ENCODE measurements at regions not wholly inside any gene's neighbourhood (a gene's known extent, or its start where the extent isn't known, plus 50 kb on each side); places are given as distances from the start of the nearest gene placed in this dataset.
"Not testable (repeated sequence)": the region's sequence is repeated elsewhere in the genome, so short reads cannot be mapped to it uniquely, and the experiment has no call there.

DNA sequence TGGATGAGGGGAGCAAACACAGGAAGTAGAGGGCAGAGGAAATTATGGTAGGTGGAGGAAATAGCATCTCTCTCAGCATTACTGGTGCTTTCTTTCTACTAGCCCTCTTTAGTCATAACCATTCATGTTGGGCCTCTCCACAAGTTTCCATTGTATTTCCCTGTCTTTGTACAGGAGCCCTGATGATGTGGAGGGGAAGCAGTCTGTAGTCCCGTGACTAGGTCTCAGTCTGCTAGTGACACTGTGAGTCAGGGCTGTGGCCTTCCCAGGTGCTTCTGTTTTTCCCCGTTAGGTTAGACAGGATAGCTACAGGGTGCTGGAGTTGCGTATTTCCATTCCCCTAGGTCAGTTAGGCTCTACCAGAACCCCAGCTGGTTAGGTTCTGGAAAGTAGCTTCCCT, 82.9 kb upstream of the NAMPT start:
- no peaks in the 10 kb centered on the region for H3K79me2 ChIP-seq (ENCODE audit: insufficient read depth, low read depth)
- H3K4me3 ChIP-seq (IDR thresholded peaks at IDR 0.05; ENCODE audit: insufficient read depth, low read depth, low read length): no peak overlapping the region
- H3K27me3 ChIP-seq (ENCODE audit: insufficient read depth, low read depth): no peaks in the 10 kb centered on the region
- H2AFZ ChIP-seq (ENCODE audit: low read depth): no peak overlapping the region
- no peak overlapping the region for H3K9ac ChIP-seq
- H3K4me2 ChIP-seq: no peak overlapping the region
- no peaks in the 10 kb centered on the region for H4K20me1 ChIP-seq (ENCODE audit: insufficient read depth)
- TF ChIP-seq, protein P1, sequence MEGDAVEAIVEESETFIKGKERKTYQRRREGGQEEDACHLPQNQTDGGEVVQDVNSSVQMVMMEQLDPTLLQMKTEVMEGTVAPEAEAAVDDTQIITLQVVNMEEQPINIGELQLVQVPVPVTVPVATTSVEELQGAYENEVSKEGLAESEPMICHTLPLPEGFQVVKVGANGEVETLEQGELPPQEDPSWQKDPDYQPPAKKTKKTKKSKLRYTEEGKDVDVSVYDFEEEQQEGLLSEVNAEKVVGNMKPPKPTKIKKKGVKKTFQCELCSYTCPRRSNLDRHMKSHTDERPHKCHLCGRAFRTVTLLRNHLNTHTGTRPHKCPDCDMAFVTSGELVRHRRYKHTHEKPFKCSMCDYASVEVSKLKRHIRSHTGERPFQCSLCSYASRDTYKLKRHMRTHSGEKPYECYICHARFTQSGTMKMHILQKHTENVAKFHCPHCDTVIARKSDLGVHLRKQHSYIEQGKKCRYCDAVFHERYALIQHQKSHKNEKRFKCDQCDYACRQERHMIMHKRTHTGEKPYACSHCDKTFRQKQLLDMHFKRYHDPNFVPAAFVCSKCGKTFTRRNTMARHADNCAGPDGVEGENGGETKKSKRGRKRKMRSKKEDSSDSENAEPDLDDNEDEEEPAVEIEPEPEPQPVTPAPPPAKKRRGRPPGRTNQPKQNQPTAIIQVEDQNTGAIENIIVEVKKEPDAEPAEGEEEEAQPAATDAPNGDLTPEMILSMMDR (conservative IDR thresholded peaks at IDR 0.05; ENCODE audit: low read depth, low read length): no peak
- no peaks in the 10 kb centered on the region for H3K36me3 ChIP-seq (ENCODE audit: insufficient read depth)
- peaks cover 15% of the 10 kb centered on the region for H3K4me1 ChIP-seq (ENCODE audit: low read depth, poor library complexity, severe bottlenecking)
- no peak overlapping the region for H3K27ac ChIP-seq

DNA sequence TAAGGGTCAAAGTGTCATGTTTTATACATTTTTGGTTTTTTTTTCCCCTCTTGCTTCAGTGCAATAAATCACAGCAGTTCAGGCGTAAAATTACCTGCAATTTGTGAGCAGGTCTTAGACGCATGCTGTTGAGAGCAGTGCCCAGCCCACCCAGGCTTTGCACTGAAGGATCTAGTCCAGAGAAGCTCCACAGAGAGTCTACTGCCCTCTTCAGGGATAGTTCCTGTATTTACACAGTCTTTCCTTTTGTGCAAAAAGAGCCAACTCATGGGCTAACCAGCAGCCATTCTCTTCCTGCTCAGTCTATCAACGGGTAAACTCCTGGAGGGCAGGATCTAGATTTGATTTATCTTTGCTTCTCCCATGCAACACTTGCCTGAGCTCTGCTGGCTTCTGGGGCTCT, 82.2 kb upstream of the NAMPT start:
- Histone ChIP-seq H3K4me2 (no peak overlapping the region), H2AFZ (ENCODE audit: low read depth) (no peak overlapping the region), H3K9ac (no peak overlapping the region), H4K20me1 (ENCODE audit: insufficient read depth) (no peaks in the 10 kb centered on the region), H3K4me1 (ENCODE audit: low read depth, poor library complexity, severe bottlenecking) (peaks cover 15% of the 10 kb centered on the region), H3K4me3 (IDR thresholded peaks at IDR 0.05; ENCODE audit: insufficient read depth, low read depth, low read length) (no peak overlapping the region), H3K79me2 (ENCODE audit: insufficient read depth, low read depth) (no peaks in the 10 kb centered on the region), H3K27me3 (ENCODE audit: insufficient read depth, low read depth) (no peaks in the 10 kb centered on the region), H3K27ac (no peak overlapping the region), H3K36me3 (ENCODE audit: insufficient read depth) (no peaks in the 10 kb centered on the region)
- TF ChIP-seq, protein P1 (conservative IDR thresholded peaks at IDR 0.05; ENCODE audit: low read depth, low read length): no peak

DNA sequence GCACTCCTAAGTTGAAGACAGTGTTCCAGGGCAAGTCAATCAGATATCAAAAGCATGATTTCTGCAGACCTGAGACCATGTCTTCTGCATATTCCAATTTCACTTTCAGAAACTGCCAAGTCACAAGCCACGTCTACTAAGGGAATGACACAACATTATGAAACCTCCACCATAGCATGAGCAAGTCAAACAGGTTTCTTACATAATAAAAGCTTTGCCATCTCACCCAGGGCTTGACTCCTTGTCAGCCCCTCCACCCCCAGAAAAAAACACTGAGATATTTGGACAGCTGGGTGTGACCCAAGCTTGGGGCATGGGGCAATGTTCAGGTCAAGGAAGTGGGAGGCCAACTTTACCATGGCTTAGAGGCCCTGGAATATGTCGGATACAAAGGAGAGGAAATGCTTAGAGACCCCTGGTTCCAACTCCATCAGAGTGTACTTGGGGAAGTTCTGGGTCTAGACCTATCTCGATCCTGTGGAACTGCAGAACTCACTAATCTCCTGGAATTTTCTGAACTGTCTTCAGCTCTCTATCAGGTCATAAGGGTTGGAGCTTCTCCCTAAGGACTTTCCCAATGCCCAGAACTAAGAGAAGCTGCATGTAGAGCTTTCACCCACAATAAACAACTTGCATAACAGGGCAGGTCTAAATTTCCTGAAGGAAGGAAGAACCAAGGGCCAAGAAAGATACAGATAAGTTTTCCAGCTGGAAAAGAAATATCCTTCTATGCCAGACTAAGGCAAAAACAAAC, 80.6 kb upstream of the NAMPT start:
- Histone ChIP-seq H3K36me3 (ENCODE audit: insufficient read depth) (no peaks in the 10 kb centered on the region), H3K9ac (no peak overlapping the region), H3K79me2 (ENCODE audit: insufficient read depth, low read depth) (no peaks in the 10 kb centered on the region), H3K4me1 (ENCODE audit: low read depth, poor library complexity, severe bottlenecking) (peaks cover 15% of the 10 kb centered on the region), H2AFZ (ENCODE audit: low read depth) (no peak overlapping the region), H3K4me2 (no peak overlapping the region; the same call in 1 of the 2 replicates), H4K20me1 (ENCODE audit: insufficient read depth) (no peaks in the 10 kb centered on the region), H3K27me3 (ENCODE audit: insufficient read depth, low read depth) (no peaks in the 10 kb centered on the region), H3K4me3 (IDR thresholded peaks at IDR 0.05; ENCODE audit: insufficient read depth, low read depth, low read length) (no peak overlapping the region), H3K27ac (no peak overlapping the region)
- TF ChIP-seq, protein P1 (conservative IDR thresholded peaks at IDR 0.05; ENCODE audit: low read depth, low read length): no peak

DNA sequence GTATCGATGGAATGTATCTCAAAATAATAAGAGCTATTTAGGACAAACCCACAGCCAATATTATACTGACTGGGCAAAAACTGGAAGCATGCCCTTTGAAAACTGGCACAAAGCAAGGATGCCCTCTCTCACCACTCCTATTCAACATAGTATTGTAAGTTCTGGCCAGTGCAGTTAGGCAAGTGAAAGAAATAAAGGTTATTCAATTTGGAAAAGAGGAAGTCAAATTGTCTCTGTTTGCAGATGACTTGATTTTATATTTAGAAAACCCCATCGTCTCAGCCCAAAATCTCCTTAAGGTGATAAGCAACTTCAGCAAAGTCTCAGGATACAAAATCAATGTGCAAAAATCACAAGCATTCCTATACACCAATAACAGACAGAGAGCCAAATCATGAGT, 77.7 kb upstream of the NAMPT start:
- H3K27me3 ChIP-seq (ENCODE audit: insufficient read depth, low read depth); H3K4me2 ChIP-seq; H2AFZ ChIP-seq (ENCODE audit: low read depth); H3K4me3 ChIP-seq (IDR thresholded peaks at IDR 0.05; ENCODE audit: insufficient read depth, low read depth, low read length); H3K36me3 ChIP-seq (ENCODE audit: insufficient read depth); H3K9ac ChIP-seq; H3K27ac ChIP-seq; H3K79me2 ChIP-seq (ENCODE audit: insufficient read depth, low read depth); H4K20me1 ChIP-seq (ENCODE audit: insufficient read depth): not testable (repeated sequence)
- H3K4me1 ChIP-seq (ENCODE audit: low read depth, poor library complexity, severe bottlenecking): peaks cover 26% of the 10 kb centered on the region

DNA sequence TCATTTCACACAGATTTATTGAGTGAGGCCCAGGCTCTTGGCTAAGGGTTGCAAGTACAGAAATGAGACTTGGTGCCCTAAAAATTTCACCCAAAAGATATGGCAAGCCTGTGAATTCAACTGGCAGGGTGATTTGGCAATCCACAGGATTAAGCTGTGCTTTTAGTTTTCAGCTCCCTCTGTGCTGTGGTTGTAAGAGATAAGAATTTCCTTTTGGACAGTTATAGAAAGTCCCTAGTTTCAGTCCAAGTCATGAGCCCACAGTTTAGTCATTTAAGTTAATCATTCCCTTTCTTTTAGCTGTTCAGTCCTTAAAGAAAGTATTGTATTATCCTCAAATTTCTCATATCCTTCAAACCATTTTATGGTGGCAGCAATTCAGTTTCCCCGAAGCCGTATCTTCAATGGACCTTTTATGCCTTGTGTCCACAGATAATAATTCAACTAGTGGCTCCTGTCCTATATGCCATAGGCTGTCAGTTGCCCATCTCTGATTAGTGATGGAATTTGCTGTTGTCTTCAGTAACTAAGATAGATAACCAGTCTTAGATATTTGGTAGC, 73.4 kb upstream of the NAMPT start:
- Histone ChIP-seq H3K36me3 (ENCODE audit: insufficient read depth) (no peaks in the 10 kb centered on the region), H3K27ac (no peak overlapping the region), H3K79me2 (ENCODE audit: insufficient read depth, low read depth) (no peaks in the 10 kb centered on the region), H3K4me2 (peak overlapping the region; percentile 12; the same call in 1 of the 2 replicates), H3K9ac (no peak overlapping the region), H2AFZ (ENCODE audit: low read depth) (no peak overlapping the region), H3K27me3 (ENCODE audit: insufficient read depth, low read depth) (no peaks in the 10 kb centered on the region; the same call in 1 of the 2 replicates), H3K4me1 (ENCODE audit: low read depth, poor library complexity, severe bottlenecking) (peaks cover 16% of the 10 kb centered on the region), H4K20me1 (ENCODE audit: insufficient read depth) (no peaks in the 10 kb centered on the region), H3K4me3 (IDR thresholded peaks at IDR 0.05; ENCODE audit: insufficient read depth, low read depth, low read length) (no peak overlapping the region)
- TF ChIP-seq, protein P1 (conservative IDR thresholded peaks at IDR 0.05; ENCODE audit: low read depth, low read length): no peak
